A673 (cell line): ENCODE measurements at regions not wholly inside any gene's neighbourhood (a gene's known extent, or its start where the extent isn't known, plus 50 kb on each side); places are given as distances from the start of the nearest gene placed in this dataset.

ENCODE experiments used
- BruUV-seq: library from RNA; stranded (reverse); fragments of 400-500 nt; replicated peaks from 2 replicates; lab custom pipeline; 2021; lab: Mats Ljungman, UMichigan
- CTCF ChIA-PET: fragments of 300-600 bp; sonication (Branson Sonifier 250); formaldehyde crosslinking; loops from one replicate; lab custom pipeline; 2022; ENCODE audit warnings: antibody characterized with exemption; lab: Charles Lee
- POLR2A ChIA-PET: fragments of 300-600 bp; sonication (Branson Sonifier 250); formaldehyde crosslinking; loops from one replicate; lab custom pipeline; 2022; ENCODE audit warnings: antibody characterized with exemption; ENCODE audit not compliant: low non-redundant PET; lab: Charles Lee
- DNase-seq: peaks from one replicate; pipeline ENCODE4 v3.0.0-alpha.2; 2015; ENCODE audit warnings: low spot score
- H3K27ac ChIP-seq: fragments of 200-600 bp; sonication (generic); 2 replicates; pipeline ENCODE4 v1.5.1; 2016; ENCODE audit warnings: mixed run types, low read depth, mild to moderate bottlenecking, mixed read lengths, antibody characterized with exemption, low read length; ENCODE audit not compliant: poor library complexity, severe bottlenecking
- H3K27me3 ChIP-seq: fragments of 200-600 bp; sonication (generic); replicated peaks from 2 replicates; pipeline ENCODE4 v1.6.1; 2017; ENCODE audit warnings: mixed run types, low read depth, mild to moderate bottlenecking, mixed read lengths, antibody characterized with exemption, low read length; ENCODE audit not compliant: insufficient read depth, poor library complexity
- H3K36me3 ChIP-seq: fragments of 200-600 bp; sonication (generic); 2 replicates; pipeline ENCODE4 v1.6.1; 2016; ENCODE audit warnings: mixed run types, mild to moderate bottlenecking, mixed read lengths, antibody characterized with exemption, low read length; ENCODE audit not compliant: insufficient read depth, poor library complexity, severe bottlenecking
- H3K4me1 ChIP-seq: fragments of 200-600 bp; sonication (generic); 2 replicates; pipeline ENCODE4 v1.6.1; 2017; ENCODE audit warnings: mixed run types, mild to moderate bottlenecking, mixed read lengths, antibody characterized with exemption, low read length; ENCODE audit not compliant: insufficient read depth, poor library complexity, severe bottlenecking
- H3K4me3 ChIP-seq: fragments of 200-600 bp; sonication (generic); 2 replicates; pipeline ENCODE4 v1.5.1; 2016; ENCODE audit warnings: low read depth, mixed run types, mild to moderate bottlenecking, mixed read lengths, low read length; ENCODE audit not compliant: poor library complexity, severe bottlenecking
- H3K9me3 ChIP-seq: fragments of 200-600 bp; sonication (generic); 2 replicates; pipeline ENCODE4 v1.6.1; 2016; ENCODE audit warnings: mixed run types, low read depth, mild to moderate bottlenecking, mixed read lengths, antibody characterized with exemption, low read length; ENCODE audit not compliant: poor library complexity, severe bottlenecking
- CTCF ChIP-seq: fragments of 300-800, 200-600 bp; sonication (generic); conservative IDR thresholded peaks from 2 replicates; pipeline ENCODE4 v1.5.1; 2017; ENCODE audit warnings: low read depth, mild to moderate bottlenecking, antibody characterized with exemption, low read length, moderate library complexity, mixed read lengths
- EZH2 ChIP-seq: fragments of 200-600 bp; sonication (generic); IDR thresholded peaks from 2 replicates; pipeline ENCODE4 v1.6.1; 2017; ENCODE audit warnings: borderline replicate concordance, low read depth, mild to moderate bottlenecking, mixed read lengths, antibody characterized with exemption, low read length; ENCODE audit not compliant: poor library complexity, severe bottlenecking
- intact Hi-C: fragments of 100-400 bp; cut with micrococcal nuclease; formaldehyde crosslinking; loops from one replicate; pipeline ENCODE4 v1.10.0; 2022; ENCODE audit not compliant: unreplicated experiment

GRCh38 chr6:154579485-154579884 is 69.0 kb upstream of the CNKSR3 start:
- DNase-seq, result no peak
- ChIA-PET CTCF (no interaction called here), POLR2A (no interaction called here)
- Histone ChIP-seq H3K27ac (no peak overlapping the region), H3K9me3 (no peaks in the 10 kb centered on the region), H3K4me1 (no peaks in the 10 kb centered on the region), H3K27me3 (no peaks in the 10 kb centered on the region), H3K4me3 (no peak overlapping the region), H3K36me3 (no peaks in the 10 kb centered on the region)
- TF ChIP-seq CTCF, result no peak
- TF ChIP-seq EZH2, result no peak
- BruUV-seq, result no TSS peak
- intact Hi-C loops, result no loop called here

- no TSS peak for BruUV-seq
- intact Hi-C loops, result no loop called here
- Histone ChIP-seq H3K9me3 (no peaks in the 10 kb centered on the region), H3K4me1 (no peaks in the 10 kb centered on the region), H3K4me3 (no peak overlapping the region), H3K36me3 (no peaks in the 10 kb centered on the region), H3K27me3 (no peaks in the 10 kb centered on the region), H3K27ac (no peak overlapping the region)
- TF ChIP-seq CTCF (no peak), EZH2 (no peak)
- ChIA-PET POLR2A (no interaction called here), CTCF (no interaction called here)
- DNase-seq, result no peak
Measured at GRCh38 chr6:154580397-154581135, 70.1 kb upstream of the CNKSR3 start.

- Histone ChIP-seq H3K9me3 (no peaks in the 10 kb centered on the region), H3K36me3 (no peaks in the 10 kb centered on the region), H3K4me3 (no peak overlapping the region), H3K27me3 (no peaks in the 10 kb centered on the region), H3K4me1 (no peaks in the 10 kb centered on the region), H3K27ac (no peak overlapping the region)
- no TSS peak for BruUV-seq
- ChIA-PET POLR2A (no interaction called here), CTCF (no interaction called here)
- no peak for TF ChIP-seq EZH2
- TF ChIP-seq CTCF, result no peak
- DNase-seq, result no peak
- intact Hi-C loops, result no loop called here
Measured at GRCh38 chr6:154582696-154583095, 72.2 kb upstream of the CNKSR3 start.
